PC-9 (cell line): ENCODE measurements at regions not wholly inside any gene's neighbourhood (a gene's known extent, or its start where the extent isn't known, plus 50 kb on each side); places are given as distances from the start of the nearest gene placed in this dataset.

Experiments
- BruUV-seq: library from RNA; stranded (reverse); fragments of 400-500 nt; replicated peaks from 2 replicates; lab custom pipeline; 2021; lab: Mats Ljungman, UMichigan
- CTCF ChIA-PET: fragments of 300-600 bp; sonication (Branson Sonifier 250); formaldehyde crosslinking; loops from one replicate; lab custom pipeline; 2022; ENCODE audit warnings: antibody characterized with exemption; lab: Charles Lee
- POLR2A ChIA-PET: fragments of 300-600 bp; sonication (Branson Sonifier 250); formaldehyde crosslinking; loops from one replicate; lab custom pipeline; 2022; ENCODE audit warnings: antibody characterized with exemption; ENCODE audit not compliant: unreplicated experiment; lab: Charles Lee
- DNase-seq, 2 experiments: peaks; one replicate each; pipeline versions ENCODE4 v3.0.0 to v3.0.0-alpha.2; 2015 to 2022; ENCODE audit warnings: mixed read lengths in 1 of 2
- H2AFZ ChIP-seq: fragments of 200-600 bp; sonication (generic); 2 replicates; pipeline ENCODE4 v1.8.1; 2017; ENCODE audit warnings: antibody characterized with exemption
- H3F3A ChIP-seq: fragments of 200-600 bp; sonication (generic); 2 replicates; pipeline ENCODE4 v1.8.1; 2017; ENCODE audit warnings: antibody characterized with exemption, mild to moderate bottlenecking, low read depth; ENCODE audit not compliant: insufficient read depth
- H3K27ac ChIP-seq: fragments of 200-600 bp; sonication (generic); 2 replicates; pipeline ENCODE4 v1.6.1; 2016; ENCODE audit warnings: mixed run types
- H3K27me3 ChIP-seq: fragments of 200-600 bp; sonication (generic); 2 replicates; pipeline ENCODE4 v1.6.1; 2016; ENCODE audit warnings: low read depth, mixed run types; ENCODE audit not compliant: insufficient read depth
- H3K36me3 ChIP-seq: fragments of 200-600 bp; sonication (generic); 2 replicates; pipeline ENCODE4 v1.6.1; 2016; ENCODE audit warnings: low read depth, mixed run types
- H3K4me1 ChIP-seq: fragments of 200-600 bp; sonication (generic); replicated peaks from 2 replicates; pipeline ENCODE4 v1.6.1; 2016; ENCODE audit warnings: mixed run types; ENCODE audit not compliant: insufficient read depth
- H3K4me2 ChIP-seq: fragments of 200-600 bp; sonication (generic); 2 replicates; pipeline ENCODE4 v1.6.1; 2017; ENCODE audit warnings: mixed run types
- H3K4me3 ChIP-seq: fragments of 200-600 bp; sonication (generic); 2 replicates; pipeline ENCODE4 v1.6.1; 2016; ENCODE audit warnings: mixed run types
- H3K79me2 ChIP-seq: fragments of 200-600 bp; sonication (generic); 2 replicates; pipeline ENCODE4 v1.6.1; 2017; ENCODE audit warnings: low read depth, mixed run types
- H3K9me2 ChIP-seq: fragments of 200-600 bp; sonication (generic); 2 replicates; pipeline ENCODE4 v1.8.1; 2017; ENCODE audit warnings: mild to moderate bottlenecking; ENCODE audit not compliant: insufficient read depth
- H3K9me3 ChIP-seq: fragments of 200-600 bp; sonication (generic); 2 replicates; pipeline ENCODE4 v1.8.1; 2016; ENCODE audit warnings: low read depth; ENCODE audit not compliant: insufficient read depth
- H4K20me1 ChIP-seq: fragments of 200-600 bp; sonication (generic); 2 replicates; pipeline ENCODE4 v1.8.1; 2017; ENCODE audit not compliant: insufficient read depth
- CTCF ChIP-seq: fragments of 200-600 bp; sonication (generic); conservative IDR thresholded peaks from 2 replicates; pipeline ENCODE4 v1.6.1; 2017; ENCODE audit warnings: mixed run types, antibody characterized with exemption, mild to moderate bottlenecking, moderate library complexity
- EZH2 ChIP-seq: fragments of 200-600 bp; sonication (generic); IDR thresholded peaks from 2 replicates; pipeline ENCODE4 v1.8.0; 2017; ENCODE audit warnings: antibody characterized with exemption, low read depth
- intact Hi-C: fragments of 100-400 bp; cut with micrococcal nuclease; formaldehyde crosslinking; loops from one replicate; pipeline ENCODE4 v1.10.0; 2022; ENCODE audit not compliant: unreplicated experiment

GRCh38 chr3:65182682-65183081 lies 494.9 kb upstream of the ADAMTS9 start:
- H4K20me1 ChIP-seq, result no peaks in the 10 kb centered on the region
- no peak for DNase-seq
- no peaks in the 10 kb centered on the region for H3K27me3 ChIP-seq
- no peaks in the 10 kb centered on the region for H3K9me3 ChIP-seq
- intact Hi-C loops, result no loop called here
- no TSS peak for BruUV-seq
- H3K9me2 ChIP-seq, result no peaks in the 10 kb centered on the region
- no peak overlapping the region for H3K4me3 ChIP-seq
- POLR2A ChIA-PET, result no interaction called here
- no peak overlapping the region for H3K4me2 ChIP-seq
- no peak for TF ChIP-seq EZH2
- no peak overlapping the region for H3K27ac ChIP-seq
- H3K36me3 ChIP-seq, result no peaks in the 10 kb centered on the region
- no peaks in the 10 kb centered on the region for H3K79me2 ChIP-seq
- H3F3A ChIP-seq, result no peaks in the 10 kb centered on the region
- CTCF ChIA-PET, result no interaction called here
- no peaks in the 10 kb centered on the region for H3K4me1 ChIP-seq
- no peak overlapping the region for H2AFZ ChIP-seq

GRCh38 chr3:65182085-65182484 lies 494.3 kb upstream of the ADAMTS9 start:
- no TSS peak for BruUV-seq
- Histone ChIP-seq H3F3A (no peaks in the 10 kb centered on the region), H3K9me2 (no peaks in the 10 kb centered on the region), H3K36me3 (no peaks in the 10 kb centered on the region), H3K9me3 (no peaks in the 10 kb centered on the region), H2AFZ (no peak overlapping the region), H3K27ac (no peak overlapping the region), H3K27me3 (no peaks in the 10 kb centered on the region), H3K4me2 (no peak overlapping the region), H3K79me2 (no peaks in the 10 kb centered on the region), H4K20me1 (no peaks in the 10 kb centered on the region), H3K4me1 (no peaks in the 10 kb centered on the region), H3K4me3 (no peak overlapping the region)
- POLR2A ChIA-PET, result no interaction called here
- intact Hi-C loops, result no loop called here
- CTCF ChIA-PET, result interaction anchor here (0.5 kb wide), 1 partner anchor 569 kb away, joined by 3 read pairs; no protein-coding TSS in a partner anchor
- DNase-seq, result no peak
- no peak for TF ChIP-seq CTCF
- no peak for TF ChIP-seq EZH2

- Histone ChIP-seq H2AFZ (no peak overlapping the region), H4K20me1 (no peaks in the 10 kb centered on the region), H3K4me1 (no peaks in the 10 kb centered on the region), H3K4me3 (no peak overlapping the region), H3K79me2 (no peaks in the 10 kb centered on the region), H3K27me3 (no peaks in the 10 kb centered on the region), H3K4me2 (no peak overlapping the region), H3K27ac (no peak overlapping the region), H3K9me2 (no peaks in the 10 kb centered on the region), H3K36me3 (no peaks in the 10 kb centered on the region), H3K9me3 (no peaks in the 10 kb centered on the region), H3F3A (no peaks in the 10 kb centered on the region)
- no peak for TF ChIP-seq EZH2
- TF ChIP-seq CTCF, result no peak
- POLR2A ChIA-PET, result no interaction called here
- CTCF ChIA-PET, result no interaction called here
- intact Hi-C loops, result no loop called here
- no TSS peak for BruUV-seq
- no peak for DNase-seq
Measured at GRCh38 chr3:65181391-65181871, 493.6 kb upstream of the ADAMTS9 start.

- H3K4me3 ChIP-seq, result no peak overlapping the region
- intact Hi-C loops, result loop anchor here (10.0 kb wide), 1 partner anchor 494 kb away; the partner anchor contains the start of gene ADAMTS9
- no peak for DNase-seq
- no peaks in the 10 kb centered on the region for H3K36me3 ChIP-seq
- H3K27ac ChIP-seq, result no peak overlapping the region
- no peaks in the 10 kb centered on the region for H3K4me1 ChIP-seq
- no peak overlapping the region for H2AFZ ChIP-seq
- H3K27me3 ChIP-seq, result no peaks in the 10 kb centered on the region
- no peaks in the 10 kb centered on the region for H4K20me1 ChIP-seq
- no peaks in the 10 kb centered on the region for H3K9me3 ChIP-seq
- H3K9me2 ChIP-seq, result no peaks in the 10 kb centered on the region
- no peaks in the 10 kb centered on the region for H3F3A ChIP-seq
- no peak for TF ChIP-seq CTCF
- no peak for TF ChIP-seq EZH2
- H3K79me2 ChIP-seq, result no peaks in the 10 kb centered on the region
- no peak overlapping the region for H3K4me2 ChIP-seq
- BruUV-seq, result no TSS peak
- POLR2A ChIA-PET, result no interaction called here
- CTCF ChIA-PET, result no interaction called here
Measured at GRCh38 chr3:65178703-65179102, 490.9 kb upstream of the ADAMTS9 start.
